Astrocyte of the cerebellum (primary cell): ENCODE measurements at regions not wholly inside any gene's neighbourhood (a gene's known extent, or its start where the extent isn't known, plus 50 kb on each side); places are given as distances from the start of the nearest gene placed in this dataset.

ENCODE experiments used
- DNase-seq: peaks from one replicate; pipeline ENCODE4 v3.0.0-alpha.2; 2011; ENCODE audit warnings: low read depth
- H3K4me3 ChIP-seq: 2 replicates; pipeline ENCODE4 v1.5.1; 2011; ENCODE audit warnings: mild to moderate bottlenecking, low read depth, low read length, moderate library complexity
- CTCF ChIP-seq: IDR thresholded peaks from 2 replicates; pipeline ENCODE4 v1.5.1; 2012; ENCODE audit warnings: low read length, low read depth, moderate library complexity, mild to moderate bottlenecking; ENCODE audit errors: missing control alignments
- in situ Hi-C: cut with HindIII; loops from 2 replicates; pipeline ENCODE4 v1.10.0; 2017; ENCODE audit warnings: low sequenced_read_pairs

GRCh38 chr2:6412533-6413091, 453.1 kb downstream of the CMPK2 start:
- in situ Hi-C loops = no loop called here
- DNase-seq = no peak
- H3K4me3 ChIP-seq = no peak overlapping the region
- no peak for TF ChIP-seq CTCF

GRCh38 chr2:6417050-6417449, 448.7 kb downstream of the CMPK2 start:
- TF ChIP-seq CTCF = no peak
- H3K4me3 ChIP-seq = no peak overlapping the region
- in situ Hi-C loops = no loop called here
- DNase-seq = no peak

- in situ Hi-C loops = no loop called here
- DNase-seq = no peak
- TF ChIP-seq CTCF = no peak
- H3K4me3 ChIP-seq = no peak overlapping the region
Observed at GRCh38 chr2:6418291-6418690, 447.4 kb downstream of the CMPK2 start.

- in situ Hi-C loops = no loop called here
- TF ChIP-seq CTCF = no peak
- no peak overlapping the region for H3K4me3 ChIP-seq
- DNase-seq = no peak
Observed at GRCh38 chr2:6421138-6421730, 444.5 kb downstream of the CMPK2 start.

GRCh38 chr2:6421888-6422287, 443.8 kb downstream of the CMPK2 start:
- in situ Hi-C loops = no loop called here
- no peak for TF ChIP-seq CTCF
- DNase-seq = no peak
- H3K4me3 ChIP-seq = no peak overlapping the region

GRCh38 chr2:6423157-6423556, 442.6 kb downstream of the CMPK2 start:
- TF ChIP-seq CTCF = no peak
- no peak for DNase-seq
- no peak overlapping the region for H3K4me3 ChIP-seq
- in situ Hi-C loops = no loop called here

GRCh38 chr2:6423944-6424343, 441.8 kb downstream of the CMPK2 start:
- H3K4me3 ChIP-seq = no peak overlapping the region
- in situ Hi-C loops = no loop called here
- TF ChIP-seq CTCF = no peak
- no peak for DNase-seq
